Osteocyte (in vitro differentiated cells): ENCODE measurements at regions not wholly inside any gene's neighbourhood (a gene's known extent, or its start where the extent isn't known, plus 50 kb on each side); places are given as distances from the start of the nearest gene placed in this dataset.

Experiments used
- DNase-seq: peaks from one replicate; pipeline ENCODE4 v3.0.0; 2021; ENCODE audit warnings: mixed read lengths; ENCODE audit not compliant: unreplicated experiment; ENCODE audit errors: extremely low spot score
- H3K27ac Mint-ChIP-seq: one replicate; pipeline ENCODE4 v1.8.0; 2021; ENCODE audit warnings: mild to moderate bottlenecking, mixed read lengths; ENCODE audit not compliant: unreplicated experiment
- H3K27me3 Mint-ChIP-seq: one replicate; pipeline ENCODE4 v1.8.0; 2021; ENCODE audit warnings: mixed read lengths; ENCODE audit not compliant: unreplicated experiment
- H3K36me3 Mint-ChIP-seq: one replicate; pipeline ENCODE4 v1.8.0; 2021; ENCODE audit warnings: mixed read lengths; ENCODE audit not compliant: unreplicated experiment
- H3K4me1 Mint-ChIP-seq: one replicate; pipeline ENCODE4 v1.8.0; 2021; ENCODE audit warnings: mixed read lengths; ENCODE audit not compliant: unreplicated experiment
- H3K4me3 Mint-ChIP-seq: one replicate; pipeline ENCODE4 v1.8.0; 2021; ENCODE audit warnings: mild to moderate bottlenecking, moderate library complexity, mixed read lengths; ENCODE audit not compliant: unreplicated experiment
- H3K9me3 Mint-ChIP-seq: one replicate; pipeline ENCODE4 v1.8.0; 2021; ENCODE audit warnings: mixed read lengths; ENCODE audit not compliant: unreplicated experiment
- CTCF ChIP-seq: fragments of 200-600 bp; sonication (generic); IDR thresholded peaks from 2 replicates; pipeline ENCODE4 v1.5.0; 2021; ENCODE audit warnings: antibody characterized with exemption, mild to moderate bottlenecking, moderate library complexity

GRCh38 chr13:26117620-26118019, 65.8 kb upstream of the SHISA2 start:
- Mint-ChIP-seq H3K4me1 (no peaks in the 10 kb centered on the region), H3K9me3 (no peaks in the 10 kb centered on the region), H3K27ac (no peak overlapping the region), H3K27me3 (peaks cover 29% of the 10 kb centered on the region), H3K4me3 (no peak overlapping the region), H3K36me3 (no peaks in the 10 kb centered on the region)
- DNase-seq, result no peak
- TF ChIP-seq CTCF, result no peak

GRCh38 chr13:26112843-26113242, 61.0 kb upstream of the SHISA2 start:
- H3K27me3 Mint-ChIP-seq, result peaks cover 32% of the 10 kb centered on the region
- H3K9me3 Mint-ChIP-seq, result no peaks in the 10 kb centered on the region
- H3K4me1 Mint-ChIP-seq, result no peaks in the 10 kb centered on the region
- DNase-seq, result no peak
- TF ChIP-seq CTCF, result peak; percentile 47
- no peaks in the 10 kb centered on the region for H3K36me3 Mint-ChIP-seq
- no peak overlapping the region for H3K27ac Mint-ChIP-seq
- no peak overlapping the region for H3K4me3 Mint-ChIP-seq

- no peak for TF ChIP-seq CTCF
- Mint-ChIP-seq H3K9me3 (no peaks in the 10 kb centered on the region), H3K36me3 (no peaks in the 10 kb centered on the region), H3K4me3 (no peak overlapping the region), H3K27me3 (peaks cover 29% of the 10 kb centered on the region), H3K27ac (no peak overlapping the region), H3K4me1 (no peaks in the 10 kb centered on the region)
- no peak for DNase-seq
Measured at GRCh38 chr13:26111797-26112196, 60.0 kb upstream of the SHISA2 start.
